BLaER1 treated with 17β-estradiol and CSF1 and Interleukin-3, amounts not matched to agents 10 nM and 100 nM (cell line): ENCODE measurements at regions not wholly inside any gene's neighbourhood (a gene's known extent, or its start where the extent isn't known, plus 50 kb on each side); places are given as distances from the start of the nearest gene placed in this dataset.

Source experiments
- H3K27ac ChIP-seq, 11 experiments: shearing (Covaris generic); formaldehyde crosslinking; 2 replicates each; pipeline ENCODE4 v1.8.1; 2022
- H3K27me3 ChIP-seq, 11 experiments: shearing (Covaris generic); formaldehyde crosslinking; 2 replicates each; pipeline ENCODE4 v1.8.1; 2022
- H3K36me3 ChIP-seq, 11 experiments: shearing (Covaris generic); formaldehyde crosslinking; 2 replicates each; pipeline ENCODE4 v1.8.1; 2022
- H3K4me1 ChIP-seq, 10 experiments: shearing (Covaris generic); formaldehyde crosslinking; 2 replicates each; pipeline ENCODE4 v1.8.1; 2022
- H3K4me2 ChIP-seq, 11 experiments: shearing (Covaris generic); formaldehyde crosslinking; 2 replicates each; pipeline ENCODE4 v1.8.1; 2022
- H3K4me3 ChIP-seq, 10 experiments: shearing (Covaris generic); formaldehyde crosslinking; 2 replicates each; pipeline ENCODE4 v1.8.1; 2022
- H3K9ac ChIP-seq, 11 experiments: shearing (Covaris generic); formaldehyde crosslinking; 2 replicates each; pipeline ENCODE4 v1.8.1; 2022
- H3K9me3 ChIP-seq, 11 experiments: shearing (Covaris generic); formaldehyde crosslinking; replicated peaks in 1 of 11; 2 replicates each; pipeline ENCODE4 v1.8.1; 2022
- H4K20me1 ChIP-seq, 11 experiments: shearing (Covaris generic); formaldehyde crosslinking; 2 replicates each; pipeline ENCODE4 v1.8.1; 2022
- Cebpa-rat ChIP-seq, 11 experiments: shearing (Covaris generic); IDR thresholded peaks; 2 replicates each; pipeline ENCODE4 v1.8.1; 2022

GRCh38 chr6:122187186-122187585 is 212.3 kb upstream of the HSF2 start:
- TF ChIP-seq Cebpa-rat (IDR thresholded peaks at IDR 0.05) = no peak
- no peak overlapping the region for H3K27ac ChIP-seq

GRCh38 chr6:122198922-122199321 is 200.5 kb upstream of the HSF2 start:
- H3K9ac ChIP-seq = no peak overlapping the region

More at GRCh38 chr6:122187186-122187585, 212.3 kb upstream of the HSF2 start:
- Histone ChIP-seq H3K9ac (no peak overlapping the region), H3K4me3 (no peak overlapping the region), H4K20me1 (no peaks in the 10 kb centered on the region), H3K4me2 (no peak overlapping the region), H3K36me3 (no peaks in the 10 kb centered on the region), H3K4me1 (no peaks in the 10 kb centered on the region), H3K27me3 (no peaks in the 10 kb centered on the region), H3K9me3 (no peaks in the 10 kb centered on the region)

GRCh38 chr6:122200440-122200839 is 199.0 kb upstream of the HSF2 start:
- H4K20me1 ChIP-seq = no peaks in the 10 kb centered on the region

More at GRCh38 chr6:122198922-122199321, 200.5 kb upstream of the HSF2 start:
- TF ChIP-seq Cebpa-rat (IDR thresholded peaks at IDR 0.05) = no peak
- no peaks in the 10 kb centered on the region for H3K27me3 ChIP-seq
- H4K20me1 ChIP-seq = no peaks in the 10 kb centered on the region
- H3K4me1 ChIP-seq = no peaks in the 10 kb centered on the region
- H3K9me3 ChIP-seq = no peaks in the 10 kb centered on the region
- no peak overlapping the region for H3K27ac ChIP-seq
- H3K36me3 ChIP-seq = no peaks in the 10 kb centered on the region
- no peak overlapping the region for H3K4me3 ChIP-seq
- H3K4me2 ChIP-seq = no peak overlapping the region

GRCh38 chr6:122202576-122203137 is 196.8 kb upstream of the HSF2 start:
- no peaks in the 10 kb centered on the region for H3K36me3 ChIP-seq
- no peaks in the 10 kb centered on the region for H3K27me3 ChIP-seq
- no peaks in the 10 kb centered on the region for H3K9me3 ChIP-seq

More at GRCh38 chr6:122200440-122200839, 199.0 kb upstream of the HSF2 start:
- Histone ChIP-seq H3K4me3 (no peak overlapping the region), H3K4me2 (no peak overlapping the region), H3K27me3 (no peaks in the 10 kb centered on the region), H3K36me3 (no peaks in the 10 kb centered on the region), H3K9me3 (no peaks in the 10 kb centered on the region), H3K4me1 (no peaks in the 10 kb centered on the region), H3K27ac (no peak overlapping the region), H3K9ac (no peak overlapping the region)
- TF ChIP-seq Cebpa-rat (IDR thresholded peaks at IDR 0.05) = no peak

GRCh38 chr6:122207061-122207460 is 192.4 kb upstream of the HSF2 start:
- H3K36me3 ChIP-seq = no peaks in the 10 kb centered on the region
- H3K9me3 ChIP-seq = no peaks in the 10 kb centered on the region
- no peaks in the 10 kb centered on the region for H3K4me1 ChIP-seq
- H3K27me3 ChIP-seq = no peaks in the 10 kb centered on the region
- no peak for TF ChIP-seq Cebpa-rat (IDR thresholded peaks at IDR 0.05)
- no peaks in the 10 kb centered on the region for H4K20me1 ChIP-seq
- no peak overlapping the region for H3K27ac ChIP-seq
- no peak overlapping the region for H3K4me3 ChIP-seq
- H3K4me2 ChIP-seq = no peak overlapping the region
- no peak overlapping the region for H3K9ac ChIP-seq

More at GRCh38 chr6:122202576-122203137, 196.8 kb upstream of the HSF2 start:
- no peak overlapping the region for H3K9ac ChIP-seq
- H3K4me2 ChIP-seq = no peak overlapping the region
- TF ChIP-seq Cebpa-rat (IDR thresholded peaks at IDR 0.05) = no peak
- H4K20me1 ChIP-seq = no peaks in the 10 kb centered on the region
- no peaks in the 10 kb centered on the region for H3K4me1 ChIP-seq
- no peak overlapping the region for H3K4me3 ChIP-seq
- no peak overlapping the region for H3K27ac ChIP-seq

GRCh38 chr6:122207794-122208193 is 191.7 kb upstream of the HSF2 start:
- Histone ChIP-seq H4K20me1 (no peaks in the 10 kb centered on the region), H3K4me1 (no peaks in the 10 kb centered on the region), H3K9ac (no peak overlapping the region), H3K4me2 (no peak overlapping the region), H3K4me3 (no peak overlapping the region), H3K27me3 (no peaks in the 10 kb centered on the region), H3K9me3 (no peaks in the 10 kb centered on the region), H3K27ac (no peak overlapping the region), H3K36me3 (no peaks in the 10 kb centered on the region)
- no peak for TF ChIP-seq Cebpa-rat (IDR thresholded peaks at IDR 0.05)

GRCh38 chr6:122214605-122215318 is 184.7 kb upstream of the HSF2 start:
- Histone ChIP-seq H3K36me3 (no peaks in the 10 kb centered on the region), H3K4me2 (no peak overlapping the region), H3K27me3 (no peaks in the 10 kb centered on the region), H3K4me1 (no peaks in the 10 kb centered on the region), H3K27ac (no peak overlapping the region), H3K4me3 (no peak overlapping the region), H3K9me3 (no peaks in the 10 kb centered on the region), H4K20me1 (no peaks in the 10 kb centered on the region), H3K9ac (no peak overlapping the region)
- no peak for TF ChIP-seq Cebpa-rat (IDR thresholded peaks at IDR 0.05)

- Histone ChIP-seq H3K9ac (no peak overlapping the region), H3K9me3 (no peaks in the 10 kb centered on the region), H3K36me3 (no peaks in the 10 kb centered on the region), H4K20me1 (no peaks in the 10 kb centered on the region), H3K4me1 (peaks cover 0 to 22% (median 17%) of the 10 kb centered on the region in 10 experiments; a peak in 15 of 20 replicates), H3K27ac (no peak overlapping the region), H3K4me2 (no peak overlapping the region), H3K27me3 (no peaks in the 10 kb centered on the region), H3K4me3 (no peak overlapping the region)
- no peak for TF ChIP-seq Cebpa-rat (IDR thresholded peaks at IDR 0.05)
These were observed 179.2 kb upstream of the HSF2 start for GRCh38 chr6:122220254-122220653.

GRCh38 chr6:122222761-122223160 is 176.7 kb upstream of the HSF2 start:
- no peaks in the 10 kb centered on the region for H3K27me3 ChIP-seq
- peak in 5 of 11 experiments; percentile 35 to 81 (median 63); a peak in 8 of 22 replicates for TF ChIP-seq Cebpa-rat (IDR thresholded peaks at IDR 0.05)

More at GRCh38 chr6:122222761-122223160, 176.7 kb upstream of the HSF2 start:
- no peaks in the 10 kb centered on the region for H3K36me3 ChIP-seq
- H3K4me1 ChIP-seq = peaks cover 0 to 22% (median 17%) of the 10 kb centered on the region in 10 experiments; a peak in 15 of 20 replicates
- H4K20me1 ChIP-seq = no peaks in the 10 kb centered on the region
- H3K27ac ChIP-seq = peak overlapping the region in 9 of 11 experiments; percentile 47 to 79 (median 64); a peak in 17 of 22 replicates
- H3K9me3 ChIP-seq = no peaks in the 10 kb centered on the region
- H3K4me2 ChIP-seq = peak overlapping the region; percentile 16 to 71 (median 57); a peak in 20 of 22 replicates
- peak overlapping the region in 6 of 11 experiments; percentile 9 to 55 (median 48); a peak in 7 of 22 replicates for H3K9ac ChIP-seq
- H3K4me3 ChIP-seq = no peak overlapping the region
